Heart right ventricle (tissue), 16 donors: ENCODE measurements at regions not wholly inside any gene's neighbourhood (a gene's known extent, or its start where the extent isn't known, plus 50 kb on each side); places are given as distances from the start of the nearest gene placed in this dataset.

Source experiments
- ATAC-seq, 8 donors: fragments of 200-7000 bp; cut with Tn5 transposase; one replicate each; pipeline ENCODE4 v1.9.1; 2020; ENCODE audit warnings: mild to moderate bottlenecking in 8 of 8, moderate library complexity in 8 of 8, moderate number of reproducible peaks in 1 of 8
- DNase-seq, 2 donors: peaks; one replicate each; pipeline ENCODE4 v3.0.0-alpha.2; 2020
- H3K27ac ChIP-seq, 10 donors: fragments of 200-600 bp; sonication (generic) in 2 of 10; one replicate each; pipeline versions ENCODE4 v1.5.0 to v1.8.0; 2020 to 2022; ENCODE audit warnings: mild to moderate bottlenecking in 3 of 10
- H3K27me3 ChIP-seq, 7 donors: fragments of 200-600 bp; one replicate each; pipeline ENCODE4 v1.8.0; 2021 to 2022; ENCODE audit warnings: mild to moderate bottlenecking in 2 of 7
- H3K36me3 ChIP-seq, 9 donors: fragments of 200-600 bp; sonication (generic) in 1 of 9; one replicate each; pipeline versions ENCODE4 v1.5.0 to v1.8.0; 2020 to 2022; ENCODE audit warnings: mild to moderate bottlenecking in 2 of 9
- H3K4me1 ChIP-seq, 9 donors: fragments of 200-600 bp; sonication (generic) in 1 of 9; one replicate each; pipeline versions ENCODE4 v1.5.0 to v1.8.0; 2020 to 2022; ENCODE audit warnings: mild to moderate bottlenecking in 4 of 9
- H3K4me3 ChIP-seq, 10 donors: fragments of 200-600 bp; sonication (generic) in 2 of 10; one replicate each; pipeline versions ENCODE4 v1.5.0 to v1.8.0; 2020 to 2022; ENCODE audit warnings: mild to moderate bottlenecking in 7 of 10, moderate library complexity in 2 of 10
- H3K9me3 ChIP-seq, 11 donors: fragments of 200-600 bp in 10 of 11; sonication (generic) in 2 of 11; one replicate each; pipeline versions ENCODE4 v1.5.0 to v1.8.0; 2013 to 2022; ENCODE audit warnings: mild to moderate bottlenecking in 2 of 11, control low read depth in 1 of 11, moderate library complexity in 1 of 11
- WGBS, 2 donors: extraction: QIAGEN DNeasy Blood & Tissue Kit; methylation state at CpG; one replicate each; pipeline ENCODE4 v1.1.7; 2013; ENCODE audit warnings: inconsistent platforms in 1 of 2; 5-methylcytosine and 5-hydroxymethylcytosine counted together
- intact Hi-C, 10 donors: fragments of 100-400 bp; cut with DNase I; formaldehyde crosslinking; loops; one replicate each; pipeline versions ENCODE4 v1.11.1 to v1.14.2; 2022
- TF ChIP-seq, protein P1 (sequence below), 9 donors: fragments of 200-600 bp; sonication (generic) in 2 of 9; IDR thresholded peaks; one replicate each; pipeline versions ENCODE4 v1.5.0 to v1.8.0; 2021 to 2022; ENCODE audit warnings: antibody characterized with exemption in 9 of 9, mild to moderate bottlenecking in 5 of 9, moderate library complexity in 1 of 9
- donor health status: Arrhythmogenic right ventricular cardiomyopathy.
- donor health status: ischemic (EF 13 %, LVEDD 7.1; RV severe dilation, severe dysfunction).
- donor health status: healthy with polysubstance abuse.
- donor health status: DM: no; HTN: yes; CAD: no.
- donor health status: DM: no; HTN: no; CAD: no.
- donor health status: ischemic (EF 25% LVEDD 6.9; RV normal size, moderate dysfunction).
- donor health status: ischemic (EF 25% LVEDD 5.7; RV mildly dilated, moderate dysfunction).
- donor health status: healthy.
- donor health status: DM: yes; HTN: yes; CAD: no.
- donor health status: Ischemic cardiomyopathy.
- donor health status: ischemic (EF 35%, LVEDD 5.7; RV mildly dilated, moderate dysfunction).
- donor health status: nonischemic (EF 11% LVEDD 7.7; RV severe dilation, severe dysfunction).
- donor health status: DM: yes; HTN: yes; CAD: no.
- donor health status: PGD.
- donor health status: ischemic (EF 29% LVEDD 5.4; RV normal size, mild dysfunction).
- donor health status: nonischemic (EF 23%, LVEDD 6.1; RV moderate dilation, normal function).

DNA sequence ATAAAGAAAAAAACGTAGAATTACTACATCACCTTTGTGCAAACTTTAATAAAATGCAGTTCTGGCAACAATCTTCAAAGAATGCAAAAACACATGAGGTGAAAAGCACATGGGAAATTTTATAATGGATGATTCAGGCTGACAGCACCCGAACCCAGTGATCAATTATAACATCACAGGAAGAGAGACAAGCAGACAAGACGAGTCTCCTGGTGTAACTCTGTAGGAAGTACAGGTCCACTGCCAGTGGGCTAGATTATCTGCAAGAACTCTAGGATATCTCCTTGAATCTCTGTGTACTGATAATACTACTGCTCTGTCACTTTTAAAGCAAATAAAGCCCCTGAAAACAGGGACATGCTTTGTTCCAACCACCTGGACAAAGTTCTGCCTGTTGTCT, 58.9 kb upstream of the NXF3 start:
- WGBS, 2 donors: 52 to 65% methylated on average over 3 of the region's 3 CpGs
- intact Hi-C loops: loop anchor here in 1 of 10 donors (10.0 kb wide), 1 partner anchor 197 kb away; no protein-coding TSS in a partner anchor
- no peak for ATAC-seq
- no peaks in the 10 kb centered on the region for H3K36me3 ChIP-seq
- peaks cover 0 to 6% (median 0%) of the 10 kb centered on the region in 9 donors for H3K4me1 ChIP-seq
- no peak overlapping the region for H3K4me3 ChIP-seq
- no peak for DNase-seq
- H3K9me3 ChIP-seq: no peaks in the 10 kb centered on the region
- peak overlapping the region in 1 of 10 donors; percentile 12 for H3K27ac ChIP-seq
- peaks cover 0 to 18% (median 0%) of the 10 kb centered on the region in 7 donors for H3K27me3 ChIP-seq
- TF ChIP-seq, protein P1, sequence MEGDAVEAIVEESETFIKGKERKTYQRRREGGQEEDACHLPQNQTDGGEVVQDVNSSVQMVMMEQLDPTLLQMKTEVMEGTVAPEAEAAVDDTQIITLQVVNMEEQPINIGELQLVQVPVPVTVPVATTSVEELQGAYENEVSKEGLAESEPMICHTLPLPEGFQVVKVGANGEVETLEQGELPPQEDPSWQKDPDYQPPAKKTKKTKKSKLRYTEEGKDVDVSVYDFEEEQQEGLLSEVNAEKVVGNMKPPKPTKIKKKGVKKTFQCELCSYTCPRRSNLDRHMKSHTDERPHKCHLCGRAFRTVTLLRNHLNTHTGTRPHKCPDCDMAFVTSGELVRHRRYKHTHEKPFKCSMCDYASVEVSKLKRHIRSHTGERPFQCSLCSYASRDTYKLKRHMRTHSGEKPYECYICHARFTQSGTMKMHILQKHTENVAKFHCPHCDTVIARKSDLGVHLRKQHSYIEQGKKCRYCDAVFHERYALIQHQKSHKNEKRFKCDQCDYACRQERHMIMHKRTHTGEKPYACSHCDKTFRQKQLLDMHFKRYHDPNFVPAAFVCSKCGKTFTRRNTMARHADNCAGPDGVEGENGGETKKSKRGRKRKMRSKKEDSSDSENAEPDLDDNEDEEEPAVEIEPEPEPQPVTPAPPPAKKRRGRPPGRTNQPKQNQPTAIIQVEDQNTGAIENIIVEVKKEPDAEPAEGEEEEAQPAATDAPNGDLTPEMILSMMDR (IDR thresholded peaks at IDR 0.05): no peak

- ATAC-seq (no peak), DNase-seq (no peak)
- H3K9me3 ChIP-seq: no peaks in the 10 kb centered on the region
- TF ChIP-seq, protein P1 (IDR thresholded peaks at IDR 0.05): no peak
- intact Hi-C loops: loop anchor here in 1 of 10 donors (10.0 kb wide), 1 partner anchor 195 kb away; no protein-coding TSS in a partner anchor
- H3K4me3 ChIP-seq: no peak overlapping the region
- peaks cover 0 to 16% (median 0%) of the 10 kb centered on the region in 7 donors for H3K27me3 ChIP-seq
- peaks cover 0 to 6% (median 0%) of the 10 kb centered on the region in 9 donors for H3K4me1 ChIP-seq
- H3K27ac ChIP-seq: no peak overlapping the region
- H3K36me3 ChIP-seq: no peaks in the 10 kb centered on the region
Measured at GRCh38 chrX:103149652-103150051, 56.7 kb upstream of the NXF3 start.

GRCh38 chrX:103148075-103148474, 55.1 kb upstream of the NXF3 start:
- TF ChIP-seq, protein P1 (IDR thresholded peaks at IDR 0.05): no peak
- DNase-seq: no peak
- WGBS, 2 donors: 86 to 89% methylated on average over 1 of the region's 1 CpG
- intact Hi-C loops: no loop called here
- no peaks in the 10 kb centered on the region for H3K9me3 ChIP-seq
- no peaks in the 10 kb centered on the region for H3K36me3 ChIP-seq
- H3K4me1 ChIP-seq: peaks cover 0 to 6% (median 0%) of the 10 kb centered on the region in 9 donors
- H3K27ac ChIP-seq: no peak overlapping the region
- H3K4me3 ChIP-seq: no peak overlapping the region
- no peak for ATAC-seq
- H3K27me3 ChIP-seq: peaks cover 0 to 28% (median 0%) of the 10 kb centered on the region in 7 donors
